Germinal center (tissue), 1 donor: ENCODE measurements at regions not wholly inside any gene's neighbourhood (a gene's known extent, or its start where the extent isn't known, plus 50 kb on each side); places are given as distances from the start of the nearest gene placed in this dataset.
"Not testable (repeated sequence)": the region's sequence is repeated elsewhere in the genome, so short reads cannot be mapped to it uniquely, and the experiment has no call there.

Experiments used
- DNase-seq: peaks from one replicate; pipeline ENCODE4 v3.0.0; 2012; ENCODE audit warnings: mixed read lengths, low spot score

GRCh38 chrX:102784550-102784949 lies 64.0 kb downstream of the GPRASP3 start:
- DNase-seq: no peak

- DNase-seq: no peak
Measured at GRCh38 chrX:102787283-102787682, 66.7 kb downstream of the GPRASP3 start.

- no peak for DNase-seq
Measured at GRCh38 chrX:102808336-102808735, 87.8 kb downstream of the GPRASP3 start.

GRCh38 chrX:102818269-102818668 lies 97.7 kb downstream of the GPRASP3 start:
- DNase-seq: not testable (repeated sequence)

- no peak for DNase-seq
Measured at GRCh38 chrX:102832661-102833060, 104.4 kb upstream of the RAB40AL start.

- DNase-seq: no peak
Measured at GRCh38 chrX:102833136-102833535, 103.9 kb upstream of the RAB40AL start.

GRCh38 chrX:102835504-102836146 lies 101.4 kb upstream of the RAB40AL start:
- no peak for DNase-seq

- no peak for DNase-seq
Measured at GRCh38 chrX:102837847-102838246, 99.2 kb upstream of the RAB40AL start.

- DNase-seq: no peak
Measured at GRCh38 chrX:102840871-102841705, 96.0 kb upstream of the RAB40AL start.

- DNase-seq: no peak
Measured at GRCh38 chrX:102841706-102842003, 95.4 kb upstream of the RAB40AL start.

- DNase-seq: no peak
Measured at GRCh38 chrX:102845020-102845419, 92.1 kb upstream of the RAB40AL start.

GRCh38 chrX:102846544-102847236 lies 90.4 kb upstream of the RAB40AL start:
- DNase-seq: no peak

GRCh38 chrX:102847362-102847761 lies 89.7 kb upstream of the RAB40AL start:
- DNase-seq: no peak

- DNase-seq: no peak
Measured at GRCh38 chrX:102849396-102849795, 87.7 kb upstream of the RAB40AL start.

GRCh38 chrX:102858826-102859549 lies 78.1 kb upstream of the RAB40AL start:
- not testable (repeated sequence) for DNase-seq

GRCh38 chrX:102859550-102859871 lies 77.6 kb upstream of the RAB40AL start:
- DNase-seq: no peak

GRCh38 chrX:102860235-102860634 lies 76.8 kb upstream of the RAB40AL start:
- no peak for DNase-seq

- DNase-seq: peak; percentile 45
Measured at GRCh38 chrX:102863735-102864134, 73.3 kb upstream of the RAB40AL start.

- DNase-seq: no peak
Measured at GRCh38 chrX:102866981-102867656, 70.0 kb upstream of the RAB40AL start.

GRCh38 chrX:102883491-102883890 lies 53.6 kb upstream of the RAB40AL start:
- DNase-seq: no peak
